ENCODE measurements at regions not wholly inside any gene's neighbourhood (a gene's known extent, or its start where the extent isn't known, plus 50 kb on each side); places are given as distances from the start of the nearest gene placed in this dataset.
"Not testable (repeated sequence)": the region's sequence is repeated elsewhere in the genome, so short reads cannot be mapped to it uniquely, and the experiment has no call there.

GRCh38 chr1:181259026-181259745 lies 170.7 kb downstream of the IER5 start:
- DNase-seq: no peak

- DNase-seq: no peak
These were observed 171.8 kb downstream of the IER5 start for GRCh38 chr1:181260271-181260670.

- no peak for DNase-seq
These were observed 172.5 kb downstream of the IER5 start for GRCh38 chr1:181260994-181261393.

GRCh38 chr1:181262069-181262468 lies 173.6 kb downstream of the IER5 start:
- DNase-seq: no peak

- no peak for DNase-seq
These were observed 174.9 kb downstream of the IER5 start for GRCh38 chr1:181263444-181263843.

- DNase-seq: no peak
These were observed 176.3 kb downstream of the IER5 start for GRCh38 chr1:181264821-181265220.

GRCh38 chr1:181284978-181285377 lies 196.5 kb downstream of the IER5 start:
- no peak for DNase-seq

GRCh38 chr1:181295217-181295616 lies 188.1 kb upstream of the CACNA1E start:
- no peak for DNase-seq

GRCh38 chr1:181296180-181296579 lies 187.1 kb upstream of the CACNA1E start:
- DNase-seq: no peak

GRCh38 chr1:181308098-181308497 lies 175.2 kb upstream of the CACNA1E start:
- no peak for DNase-seq

- no peak for DNase-seq
These were observed 172.8 kb upstream of the CACNA1E start for GRCh38 chr1:181310560-181310959.

GRCh38 chr1:181312946-181313345 lies 170.4 kb upstream of the CACNA1E start:
- no peak for DNase-seq

- no peak for DNase-seq
These were observed 169.9 kb upstream of the CACNA1E start for GRCh38 chr1:181313466-181313865.

- no peak for DNase-seq
These were observed 169.3 kb upstream of the CACNA1E start for GRCh38 chr1:181314010-181314409.

- DNase-seq: no peak
These were observed 168.4 kb upstream of the CACNA1E start for GRCh38 chr1:181314959-181315358.

- DNase-seq: no peak
These were observed 165.9 kb upstream of the CACNA1E start for GRCh38 chr1:181317261-181317930.

GRCh38 chr1:181318022-181318857 lies 165.1 kb upstream of the CACNA1E start:
- DNase-seq: no peak

- DNase-seq: no peak
These were observed 164.5 kb upstream of the CACNA1E start for GRCh38 chr1:181318858-181319235.

- no peak for DNase-seq
These were observed 163.4 kb upstream of the CACNA1E start for GRCh38 chr1:181319907-181320306.

GRCh38 chr1:181324797-181325616 lies 158.3 kb upstream of the CACNA1E start:
- no peak for DNase-seq

GRCh38 chr1:181325765-181326164 lies 157.6 kb upstream of the CACNA1E start:
- not testable (repeated sequence) for DNase-seq

- no peak for DNase-seq
These were observed 157.0 kb upstream of the CACNA1E start for GRCh38 chr1:181326348-181326747.

- DNase-seq: no peak
These were observed 155.5 kb upstream of the CACNA1E start for GRCh38 chr1:181327796-181328195.

Data from hindlimb muscle (tissue), 1 donor.